Right lung (tissue), 2 donors: ENCODE measurements at regions not wholly inside any gene's neighbourhood (a gene's known extent, or its start where the extent isn't known, plus 50 kb on each side); places are given as distances from the start of the nearest gene placed in this dataset.

ENCODE experiments used
- DNase-seq, 2 donors: peaks; one replicate each; pipeline ENCODE4 v3.0.0-alpha.2; 2013

GRCh38 chr5:167307042-167307441 lies 984.4 kb upstream of the WWC1 start:
- no peak for DNase-seq

- no peak for DNase-seq
These were observed 983.0 kb upstream of the WWC1 start for GRCh38 chr5:167308466-167308865.

- no peak for DNase-seq
These were observed 981.4 kb upstream of the WWC1 start for GRCh38 chr5:167309941-167310517.

GRCh38 chr5:167311340-167311739 lies 980.1 kb upstream of the WWC1 start:
- no peak for DNase-seq

- DNase-seq, result no peak
These were observed 979.2 kb upstream of the WWC1 start for GRCh38 chr5:167312225-167312624.

- no peak for DNase-seq
These were observed 975.7 kb upstream of the WWC1 start for GRCh38 chr5:167315762-167316161.

- DNase-seq, result no peak
These were observed 973.6 kb upstream of the WWC1 start for GRCh38 chr5:167317884-167318283.

GRCh38 chr5:167319243-167319642 lies 972.2 kb upstream of the WWC1 start:
- no peak for DNase-seq

GRCh38 chr5:167320019-167320418 lies 971.4 kb upstream of the WWC1 start:
- no peak for DNase-seq

GRCh38 chr5:167332309-167332708 lies 959.1 kb upstream of the WWC1 start:
- no peak for DNase-seq

- no peak for DNase-seq
These were observed 955.3 kb upstream of the WWC1 start for GRCh38 chr5:167336161-167336560.

- DNase-seq, result no peak
These were observed 952.2 kb upstream of the WWC1 start for GRCh38 chr5:167339205-167339604.

GRCh38 chr5:167346461-167346860 lies 945.0 kb upstream of the WWC1 start:
- DNase-seq, result no peak

GRCh38 chr5:167348251-167348926 lies 943.1 kb upstream of the WWC1 start:
- no peak for DNase-seq

- DNase-seq, result no peak
These were observed 942.5 kb upstream of the WWC1 start for GRCh38 chr5:167348980-167349379.

GRCh38 chr5:167351316-167351715 lies 940.1 kb upstream of the WWC1 start:
- DNase-seq, result no peak

- no peak for DNase-seq
These were observed 938.6 kb upstream of the WWC1 start for GRCh38 chr5:167352801-167353200.

GRCh38 chr5:167355346-167355745 lies 936.1 kb upstream of the WWC1 start:
- DNase-seq, result no peak

- DNase-seq, result no peak
These were observed 935.1 kb upstream of the WWC1 start for GRCh38 chr5:167356374-167356773.

GRCh38 chr5:167358868-167359492 lies 932.5 kb upstream of the WWC1 start:
- DNase-seq, result no peak

GRCh38 chr5:167361795-167362194 lies 929.6 kb upstream of the WWC1 start:
- no peak for DNase-seq

GRCh38 chr5:167363065-167363464 lies 928.4 kb upstream of the WWC1 start:
- no peak for DNase-seq

GRCh38 chr5:167375125-167375524 lies 916.3 kb upstream of the WWC1 start:
- no peak for DNase-seq
